Nephron progenitor cell (in vitro differentiated cells): ENCODE measurements at regions not wholly inside any gene's neighbourhood (a gene's known extent, or its start where the extent isn't known, plus 50 kb on each side); places are given as distances from the start of the nearest gene placed in this dataset.

Source experiments
- DNase-seq: peaks from one replicate; pipeline ENCODE4 v3.0.0; 2021
- H3K27ac Mint-ChIP-seq: 2 replicates; pipeline ENCODE4 v1.8.0; 2021; ENCODE audit warnings: mild to moderate bottlenecking, moderate library complexity, mixed read lengths
- H3K27me3 Mint-ChIP-seq: 2 replicates; pipeline ENCODE4 v1.8.0; 2021; ENCODE audit warnings: mild to moderate bottlenecking, low read depth, mixed read lengths; ENCODE audit not compliant: poor library complexity
- H3K36me3 Mint-ChIP-seq: 2 replicates; pipeline ENCODE4 v1.8.0; 2021; ENCODE audit warnings: low read depth, mixed read lengths
- H3K4me1 Mint-ChIP-seq: 2 replicates; pipeline ENCODE4 v1.8.0; 2021; ENCODE audit warnings: mixed read lengths
- H3K4me3 Mint-ChIP-seq: 2 replicates; pipeline ENCODE4 v1.8.0; 2021; ENCODE audit warnings: mild to moderate bottlenecking, moderate library complexity, mixed read lengths
- H3K9me3 Mint-ChIP-seq: 2 replicates; pipeline ENCODE4 v1.8.0; 2021; ENCODE audit warnings: mild to moderate bottlenecking, moderate library complexity, mixed read lengths
- CTCF ChIP-seq: fragments of 200-600 bp; sonication (generic); IDR thresholded peaks from 2 replicates; pipeline ENCODE4 v1.5.0; 2021; ENCODE audit warnings: antibody characterized with exemption

GRCh38 chr18:61666876-61667590 is 225.8 kb downstream of the RNF152 start:
- Mint-ChIP-seq H3K27ac (no peak overlapping the region), H3K4me1 (no peaks in the 10 kb centered on the region), H3K4me3 (no peak overlapping the region), H3K9me3 (peaks cover 8% of the 10 kb centered on the region), H3K27me3 (peaks cover 8% of the 10 kb centered on the region), H3K36me3 (no peaks in the 10 kb centered on the region)
- no peak for DNase-seq
- no peak for TF ChIP-seq CTCF

- H3K27me3 Mint-ChIP-seq = peaks cover 3% of the 10 kb centered on the region
- TF ChIP-seq CTCF = no peak
- no peak overlapping the region for H3K27ac Mint-ChIP-seq
- no peak for DNase-seq
- no peak overlapping the region for H3K4me3 Mint-ChIP-seq
- H3K4me1 Mint-ChIP-seq = no peaks in the 10 kb centered on the region
- no peaks in the 10 kb centered on the region for H3K36me3 Mint-ChIP-seq
- H3K9me3 Mint-ChIP-seq = peaks cover 21% of the 10 kb centered on the region
Observed at GRCh38 chr18:61664419-61665084, 228.3 kb downstream of the RNF152 start.

- Mint-ChIP-seq H3K36me3 (no peaks in the 10 kb centered on the region), H3K4me1 (no peaks in the 10 kb centered on the region), H3K27ac (no peak overlapping the region), H3K27me3 (peaks cover 3% of the 10 kb centered on the region), H3K4me3 (no peak overlapping the region), H3K9me3 (peaks cover 30% of the 10 kb centered on the region)
- DNase-seq = no peak
- TF ChIP-seq CTCF = no peak
Observed at GRCh38 chr18:61662726-61663125, 230.1 kb downstream of the RNF152 start.

GRCh38 chr18:61658431-61658830 is 234.4 kb downstream of the RNF152 start:
- no peak overlapping the region for H3K4me3 Mint-ChIP-seq
- H3K27ac Mint-ChIP-seq = no peak overlapping the region
- no peaks in the 10 kb centered on the region for H3K4me1 Mint-ChIP-seq
- H3K36me3 Mint-ChIP-seq = no peaks in the 10 kb centered on the region
- TF ChIP-seq CTCF = no peak
- DNase-seq = no peak
- H3K9me3 Mint-ChIP-seq = peaks cover 30% of the 10 kb centered on the region
- peaks cover 3% of the 10 kb centered on the region for H3K27me3 Mint-ChIP-seq

- H3K27me3 Mint-ChIP-seq = peaks cover 3% of the 10 kb centered on the region
- H3K9me3 Mint-ChIP-seq = peaks cover 24% of the 10 kb centered on the region
- H3K27ac Mint-ChIP-seq = no peak overlapping the region
- H3K36me3 Mint-ChIP-seq = no peaks in the 10 kb centered on the region
- no peaks in the 10 kb centered on the region for H3K4me1 Mint-ChIP-seq
- TF ChIP-seq CTCF = no peak
- no peak overlapping the region for H3K4me3 Mint-ChIP-seq
- DNase-seq = no peak
Observed at GRCh38 chr18:61657066-61657732, 235.6 kb downstream of the RNF152 start.
